Stimulated activated CD4-positive, alpha-beta T cell treated with anti-CD3 and anti-CD28 coated beads, Interleukin-4, amount 100 ng/mL, for 24 hours (primary cell): ENCODE measurements at regions not wholly inside any gene's neighbourhood (a gene's known extent, or its start where the extent isn't known, plus 50 kb on each side); places are given as distances from the start of the nearest gene placed in this dataset.
"Not testable (repeated sequence)": the region's sequence is repeated elsewhere in the genome, so short reads cannot be mapped to it uniquely, and the experiment has no call there.

ENCODE experiments used
- DNase-seq: peaks from one replicate; pipeline ENCODE4 v3.0.0-alpha.2; 2020

GRCh38 chr17:74128456-74129211, 74.8 kb upstream of the RPL38 start:
- DNase-seq, result no peak

- not testable (repeated sequence) for DNase-seq
Measured at GRCh38 chr17:74129800-74130199, 73.7 kb upstream of the RPL38 start.

GRCh38 chr17:74130276-74130675, 73.2 kb upstream of the RPL38 start:
- no peak for DNase-seq

- DNase-seq, result no peak
Measured at GRCh38 chr17:74130841-74131240, 72.6 kb upstream of the RPL38 start.

GRCh38 chr17:74132354-74132753, 71.1 kb upstream of the RPL38 start:
- DNase-seq, result no peak

- DNase-seq, result no peak
Measured at GRCh38 chr17:74133740-74134139, 69.7 kb upstream of the RPL38 start.

- DNase-seq, result not testable (repeated sequence)
Measured at GRCh38 chr17:74134234-74134633, 69.2 kb upstream of the RPL38 start.

- no peak for DNase-seq
Measured at GRCh38 chr17:74134991-74135390, 68.5 kb upstream of the RPL38 start.

- no peak for DNase-seq
Measured at GRCh38 chr17:74135391-74136167, 67.9 kb upstream of the RPL38 start.

- DNase-seq, result no peak
Measured at GRCh38 chr17:74137416-74137815, 66.1 kb upstream of the RPL38 start.

GRCh38 chr17:74139120-74139519, 64.4 kb upstream of the RPL38 start:
- DNase-seq, result no peak

- DNase-seq, result no peak
Measured at GRCh38 chr17:74140282-74140681, 63.2 kb upstream of the RPL38 start.

GRCh38 chr17:74141612-74142011, 61.9 kb upstream of the RPL38 start:
- no peak for DNase-seq

GRCh38 chr17:74143318-74143717, 60.2 kb upstream of the RPL38 start:
- not testable (repeated sequence) for DNase-seq

GRCh38 chr17:74145756-74146155, 57.7 kb upstream of the RPL38 start:
- DNase-seq, result no peak

- DNase-seq, result no peak
Measured at GRCh38 chr17:74146196-74146595, 57.3 kb upstream of the RPL38 start.

- no peak for DNase-seq
Measured at GRCh38 chr17:74147056-74147835, 56.2 kb upstream of the RPL38 start.

- no peak for DNase-seq
Measured at GRCh38 chr17:74147966-74148365, 55.5 kb upstream of the RPL38 start.

GRCh38 chr17:74148446-74148845, 55.0 kb upstream of the RPL38 start:
- no peak for DNase-seq

- no peak for DNase-seq
Measured at GRCh38 chr17:74148901-74149596, 54.4 kb upstream of the RPL38 start.

GRCh38 chr17:74149597-74150427, 53.7 kb upstream of the RPL38 start:
- no peak for DNase-seq

GRCh38 chr17:74150428-74151025, 53.0 kb upstream of the RPL38 start:
- no peak for DNase-seq
